ENCODE measurements at regions not wholly inside any gene's neighbourhood (a gene's known extent, or its start where the extent isn't known, plus 50 kb on each side); places are given as distances from the start of the nearest gene placed in this dataset.
A peak's percentile ranks its signal among the peaks of the same experiment; 100 is the strongest.

- H3K9me3 ChIP-seq, result no peaks in the 10 kb centered on the region
Observed at GRCh38 chr15:60126200-60126599, 122.1 kb downstream of the FOXB1 start.

GRCh38 chr15:60126661-60127060 lies 122.5 kb downstream of the FOXB1 start:
- Histone ChIP-seq H3K27ac (no peak overlapping the region), H3K4me3 (no peak overlapping the region), H3K4me1 (peaks cover 0 to 8% (median 0%) of the 10 kb centered on the region in 4 donors), H3K27me3 (no peaks in the 10 kb centered on the region), H3K9me3 (no peaks in the 10 kb centered on the region), H3K36me3 (no peaks in the 10 kb centered on the region)
- DNase-seq, result no peak
- TF ChIP-seq POLR2A (IDR thresholded peaks at IDR 0.05) (no peak), CTCF (IDR thresholded peaks at IDR 0.05) (no peak)

More at GRCh38 chr15:60126200-60126599, 122.1 kb downstream of the FOXB1 start:
- no peak overlapping the region for H3K27ac ChIP-seq
- no peak overlapping the region for H3K4me3 ChIP-seq
- no peak for DNase-seq
- TF ChIP-seq CTCF (IDR thresholded peaks at IDR 0.05), result no peak
- no peak for TF ChIP-seq POLR2A (IDR thresholded peaks at IDR 0.05)
- H3K4me1 ChIP-seq, result peaks cover 0 to 8% (median 0%) of the 10 kb centered on the region in 4 donors
- H3K36me3 ChIP-seq, result no peaks in the 10 kb centered on the region
- no peaks in the 10 kb centered on the region for H3K27me3 ChIP-seq

GRCh38 chr15:60128000-60128376 lies 123.9 kb downstream of the FOXB1 start:
- DNase-seq, result no peak

GRCh38 chr15:60128710-60129109 lies 124.6 kb downstream of the FOXB1 start:
- no peaks in the 10 kb centered on the region for H3K36me3 ChIP-seq
- H3K4me3 ChIP-seq, result no peak overlapping the region
- no peak overlapping the region for H3K27ac ChIP-seq
- H3K27me3 ChIP-seq, result no peaks in the 10 kb centered on the region
- no peak for DNase-seq
- no peaks in the 10 kb centered on the region for H3K9me3 ChIP-seq
- peaks cover 0 to 8% (median 0%) of the 10 kb centered on the region in 4 donors for H3K4me1 ChIP-seq
- no peak for TF ChIP-seq POLR2A (IDR thresholded peaks at IDR 0.05)

More at GRCh38 chr15:60128000-60128376, 123.9 kb downstream of the FOXB1 start:
- H3K27ac ChIP-seq, result peak overlapping the region; percentile 65 to 73 (median 68)
- TF ChIP-seq POLR2A (IDR thresholded peaks at IDR 0.05) (no peak), CTCF (IDR thresholded peaks at IDR 0.05) (no peak)
- no peaks in the 10 kb centered on the region for H3K36me3 ChIP-seq
- H3K9me3 ChIP-seq, result no peaks in the 10 kb centered on the region
- no peaks in the 10 kb centered on the region for H3K27me3 ChIP-seq
- peak overlapping the region; percentile 35 to 68 (median 42) for H3K4me3 ChIP-seq
- H3K4me1 ChIP-seq, result peaks cover 0 to 8% (median 0%) of the 10 kb centered on the region in 4 donors

GRCh38 chr15:60130398-60130797 lies 126.3 kb downstream of the FOXB1 start:
- TF ChIP-seq POLR2A (IDR thresholded peaks at IDR 0.05) (no peak), CTCF (IDR thresholded peaks at IDR 0.05) (no peak)
- no peaks in the 10 kb centered on the region for H3K27me3 ChIP-seq

GRCh38 chr15:60130821-60131220 lies 126.7 kb downstream of the FOXB1 start:
- no peak for TF ChIP-seq CTCF (IDR thresholded peaks at IDR 0.05)
- TF ChIP-seq POLR2A (IDR thresholded peaks at IDR 0.05), result no peak
- no peak overlapping the region for H3K4me3 ChIP-seq

More at GRCh38 chr15:60130398-60130797, 126.3 kb downstream of the FOXB1 start:
- Histone ChIP-seq H3K27ac (no peak overlapping the region), H3K9me3 (no peaks in the 10 kb centered on the region), H3K4me3 (no peak overlapping the region), H3K4me1 (peaks cover 0 to 8% (median 0%) of the 10 kb centered on the region in 4 donors), H3K36me3 (no peaks in the 10 kb centered on the region)
- DNase-seq, result no peak

More at GRCh38 chr15:60130821-60131220, 126.7 kb downstream of the FOXB1 start:
- Histone ChIP-seq H3K27me3 (no peaks in the 10 kb centered on the region), H3K9me3 (no peaks in the 10 kb centered on the region), H3K27ac (no peak overlapping the region), H3K4me1 (peaks cover 0 to 8% (median 0%) of the 10 kb centered on the region in 4 donors), H3K36me3 (no peaks in the 10 kb centered on the region)
- DNase-seq, result no peak
